ENCODE measurements at regions not wholly inside any gene's neighbourhood (a gene's known extent, or its start where the extent isn't known, plus 50 kb on each side); places are given as distances from the start of the nearest gene placed in this dataset.

- H3K4me1 ChIP-seq = peaks cover 0 to 2% (median 0%) of the 10 kb centered on the region in 6 donors
- no peak for TF ChIP-seq POLR2AphosphoS5 (IDR thresholded peaks at IDR 0.05)
- TF ChIP-seq POLR2A (IDR thresholded peaks at IDR 0.05) = no peak
- TF ChIP-seq, protein P1, sequence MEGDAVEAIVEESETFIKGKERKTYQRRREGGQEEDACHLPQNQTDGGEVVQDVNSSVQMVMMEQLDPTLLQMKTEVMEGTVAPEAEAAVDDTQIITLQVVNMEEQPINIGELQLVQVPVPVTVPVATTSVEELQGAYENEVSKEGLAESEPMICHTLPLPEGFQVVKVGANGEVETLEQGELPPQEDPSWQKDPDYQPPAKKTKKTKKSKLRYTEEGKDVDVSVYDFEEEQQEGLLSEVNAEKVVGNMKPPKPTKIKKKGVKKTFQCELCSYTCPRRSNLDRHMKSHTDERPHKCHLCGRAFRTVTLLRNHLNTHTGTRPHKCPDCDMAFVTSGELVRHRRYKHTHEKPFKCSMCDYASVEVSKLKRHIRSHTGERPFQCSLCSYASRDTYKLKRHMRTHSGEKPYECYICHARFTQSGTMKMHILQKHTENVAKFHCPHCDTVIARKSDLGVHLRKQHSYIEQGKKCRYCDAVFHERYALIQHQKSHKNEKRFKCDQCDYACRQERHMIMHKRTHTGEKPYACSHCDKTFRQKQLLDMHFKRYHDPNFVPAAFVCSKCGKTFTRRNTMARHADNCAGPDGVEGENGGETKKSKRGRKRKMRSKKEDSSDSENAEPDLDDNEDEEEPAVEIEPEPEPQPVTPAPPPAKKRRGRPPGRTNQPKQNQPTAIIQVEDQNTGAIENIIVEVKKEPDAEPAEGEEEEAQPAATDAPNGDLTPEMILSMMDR (IDR thresholded peaks at IDR 0.05 in 8 of 11, conservative IDR thresholded peaks at IDR 0.05 in 3 of 11) = no peak
- intact Hi-C loops (cut with DNase I; ENCODE audit: low total_unique reads) = no loop called here
- peaks cover 0 to 12% (median 0%) of the 10 kb centered on the region in 7 donors for H3K27me3 ChIP-seq (replicated peaks in 1 of 7)
- H3K9me3 ChIP-seq = no peaks in the 10 kb centered on the region
- H3K36me3 ChIP-seq = no peaks in the 10 kb centered on the region
- WGBS, 5 donors = 74 to 93% (median 76%) methylated on average over 4 of the region's 4 CpGs
- DNase-seq = no peak
- no peak overlapping the region for H3K4me3 ChIP-seq
- no peak overlapping the region for H3K27ac ChIP-seq
Observed at GRCh38 chr2:235165631-235166030, 213.8 kb downstream of the SH3BP4 start.

DNA sequence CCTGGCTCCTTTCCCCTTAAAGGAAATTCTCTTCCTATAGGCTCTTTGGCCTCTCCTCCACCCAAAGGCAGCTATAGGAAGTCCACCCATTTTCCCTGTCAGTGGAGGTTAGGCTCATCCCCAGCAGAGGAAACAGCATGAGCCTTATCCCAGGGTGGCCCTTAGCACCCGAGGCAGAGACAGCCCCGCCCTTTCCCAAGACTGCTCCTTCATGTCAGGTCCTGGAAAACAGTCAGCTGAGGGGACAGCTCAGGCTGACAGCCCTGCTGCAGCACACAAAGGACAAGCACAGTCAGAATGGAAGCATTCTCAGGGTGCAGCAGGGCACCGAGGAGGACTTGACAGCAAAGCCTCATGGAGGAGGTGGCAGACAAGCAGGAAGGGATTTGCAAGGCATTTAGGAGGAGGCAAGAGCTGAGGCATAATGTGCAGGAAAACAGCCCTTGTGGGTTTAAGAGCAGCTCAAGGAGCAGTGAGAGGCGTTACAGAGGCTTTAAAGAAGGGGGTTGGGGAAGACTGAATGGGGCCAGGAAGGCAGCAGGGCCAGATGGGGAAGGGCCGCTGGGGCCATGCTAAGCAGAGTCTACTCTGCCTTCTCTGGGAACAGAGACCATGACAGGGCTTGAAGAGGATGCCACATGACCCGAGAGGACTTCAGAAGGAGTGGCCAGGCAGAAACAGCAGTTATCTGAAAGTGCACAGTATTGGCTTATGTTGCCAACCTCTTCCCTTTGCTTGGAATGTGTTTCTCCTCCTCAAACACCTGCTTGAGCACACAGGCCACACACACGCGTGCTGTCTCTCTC is 216.6 kb downstream of the SH3BP4 start:
- Histone ChIP-seq H3K27me3 (replicated peaks in 1 of 7) (peaks cover 0 to 12% (median 0%) of the 10 kb centered on the region in 7 donors), H3K27ac (no peak overlapping the region), H3K9me3 (no peaks in the 10 kb centered on the region), H3K36me3 (no peaks in the 10 kb centered on the region), H3K4me3 (no peak overlapping the region), H3K4me1 (peaks cover 0 to 20% (median 0%) of the 10 kb centered on the region in 6 donors)
- 57 to 74% (median 67%) methylated on average over 8 of the region's 8 CpGs for WGBS, 5 donors
- intact Hi-C loops (cut with DNase I; ENCODE audit: low total_unique reads) = no loop called here
- TF ChIP-seq POLR2AphosphoS5 (IDR thresholded peaks at IDR 0.05) (no peak), POLR2A (IDR thresholded peaks at IDR 0.05) (no peak)
- TF ChIP-seq, protein P1 (IDR thresholded peaks at IDR 0.05 in 8 of 11, conservative IDR thresholded peaks at IDR 0.05 in 3 of 11) = no peak
- DNase-seq = no peak

- Histone ChIP-seq H3K4me3 (no peak overlapping the region), H3K4me1 (peaks cover 0 to 20% (median 0%) of the 10 kb centered on the region in 6 donors), H3K27me3 (replicated peaks in 1 of 7) (peaks cover 0 to 18% (median 0%) of the 10 kb centered on the region in 7 donors), H3K9me3 (no peaks in the 10 kb centered on the region), H3K27ac (no peak overlapping the region), H3K36me3 (no peaks in the 10 kb centered on the region)
- 46 to 73% (median 67%) methylated on average over 3 of the region's 3 CpGs for WGBS, 5 donors
- TF ChIP-seq POLR2A (IDR thresholded peaks at IDR 0.05) = no peak
- TF ChIP-seq, protein P1 (IDR thresholded peaks at IDR 0.05 in 8 of 11, conservative IDR thresholded peaks at IDR 0.05 in 3 of 11) = no peak
- TF ChIP-seq POLR2AphosphoS5 (IDR thresholded peaks at IDR 0.05) = no peak
- intact Hi-C loops (cut with DNase I; ENCODE audit: low total_unique reads) = no loop called here
- DNase-seq = no peak
Observed at GRCh38 chr2:235170016-235170415, 218.2 kb downstream of the SH3BP4 start.

All from spleen (tissue), 11 donors.